NCI-H82 (cell line): ENCODE measurements at regions not wholly inside any gene's neighbourhood (a gene's known extent, or its start where the extent isn't known, plus 50 kb on each side); places are given as distances from the start of the nearest gene placed in this dataset.
A peak's percentile ranks its signal among the peaks of the same experiment; 100 is the strongest.

Experiments used
- DNase-seq: peaks from one replicate; lab custom pipeline; 2025; lab: John Stamatoyannopoulos, UW

DNA sequence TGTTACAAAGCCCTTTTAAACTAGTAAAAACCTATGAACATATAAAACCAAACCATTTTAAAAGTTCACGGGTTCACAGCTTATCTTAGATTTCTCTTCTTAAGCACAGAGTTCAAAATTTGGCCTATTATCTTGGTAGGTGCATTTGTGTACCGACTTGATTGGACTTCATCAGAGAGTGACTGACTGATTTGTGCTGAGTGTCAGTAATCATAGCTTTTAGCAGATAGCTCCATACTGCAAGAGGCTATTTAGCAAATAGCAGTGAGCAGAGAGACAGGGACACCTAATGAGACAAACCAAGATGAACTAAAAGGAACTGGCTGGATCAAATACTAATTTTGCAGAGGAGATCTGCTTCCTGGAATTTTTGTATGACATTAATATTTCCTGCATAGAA, 274.5 kb downstream of the PRR16 start:
- peak; percentile 17 for DNase-seq

DNA sequence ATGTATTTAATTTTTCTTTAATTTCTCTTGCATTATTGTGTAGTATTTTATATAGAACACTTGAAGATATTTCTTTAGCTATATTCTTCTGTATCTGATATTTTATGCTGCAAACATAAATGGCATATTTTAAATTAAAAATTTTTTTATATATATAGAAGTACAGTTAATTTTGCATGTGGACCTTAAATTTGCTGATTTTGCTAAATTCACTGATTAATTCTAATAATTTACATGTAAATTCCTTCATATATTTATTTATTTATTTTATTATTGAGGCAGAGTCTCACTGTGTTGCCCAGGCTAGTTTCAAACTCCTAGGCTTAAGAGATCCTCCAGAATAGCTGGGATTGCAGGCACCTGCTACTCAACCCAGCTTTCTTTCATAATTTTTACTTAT, 276.9 kb downstream of the PRR16 start:
- no peak for DNase-seq

GRCh38 chr5:120748474-120748873, 284.4 kb downstream of the PRR16 start:
- no peak for DNase-seq

DNA sequence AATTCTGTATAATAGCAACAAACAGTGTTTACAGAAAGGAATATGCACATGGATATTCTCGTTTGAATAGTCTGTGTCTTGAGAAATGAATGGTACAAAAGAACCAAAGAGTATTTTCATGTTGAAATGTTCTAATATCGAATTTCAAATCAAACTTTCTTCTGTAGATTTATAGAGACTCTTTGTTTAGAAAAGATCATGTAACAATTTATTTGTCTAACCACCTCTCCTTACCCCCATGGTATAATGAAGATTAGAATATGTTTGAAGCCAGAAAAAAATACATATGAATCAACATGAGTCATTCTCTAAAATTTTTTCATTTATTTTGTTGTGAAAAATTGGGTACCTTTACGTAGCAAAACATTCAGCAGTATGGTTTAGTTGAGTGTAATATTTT, 285.6 kb downstream of the PRR16 start:
- DNase-seq, result no peak

DNA sequence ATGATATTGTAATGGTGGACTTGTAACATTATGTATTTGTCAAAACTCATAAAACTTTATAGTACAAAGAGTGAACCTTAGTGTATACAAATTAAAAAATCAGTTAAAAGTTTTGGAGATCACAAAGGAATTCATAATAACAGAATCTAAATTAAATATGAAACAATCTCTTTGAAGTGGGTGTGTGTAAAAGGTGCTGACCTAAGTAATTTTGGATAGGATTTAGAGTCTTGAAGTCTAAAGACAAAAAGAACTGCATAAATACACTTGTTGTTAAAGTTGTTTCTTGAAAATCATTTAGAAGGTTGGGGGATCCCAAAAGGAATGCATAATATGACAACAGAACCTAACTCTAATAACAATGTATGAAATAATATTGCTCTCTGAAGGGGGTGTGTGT, 295.5 kb downstream of the PRR16 start:
- DNase-seq, result no peak

- no peak for DNase-seq
These were observed 297.9 kb downstream of the PRR16 start for GRCh38 chr5:120761986-120762385.

GRCh38 chr5:120765189-120765588, 301.1 kb downstream of the PRR16 start:
- DNase-seq, result no peak

- no peak for DNase-seq
These were observed 303.2 kb downstream of the PRR16 start for GRCh38 chr5:120767178-120767820.

DNA sequence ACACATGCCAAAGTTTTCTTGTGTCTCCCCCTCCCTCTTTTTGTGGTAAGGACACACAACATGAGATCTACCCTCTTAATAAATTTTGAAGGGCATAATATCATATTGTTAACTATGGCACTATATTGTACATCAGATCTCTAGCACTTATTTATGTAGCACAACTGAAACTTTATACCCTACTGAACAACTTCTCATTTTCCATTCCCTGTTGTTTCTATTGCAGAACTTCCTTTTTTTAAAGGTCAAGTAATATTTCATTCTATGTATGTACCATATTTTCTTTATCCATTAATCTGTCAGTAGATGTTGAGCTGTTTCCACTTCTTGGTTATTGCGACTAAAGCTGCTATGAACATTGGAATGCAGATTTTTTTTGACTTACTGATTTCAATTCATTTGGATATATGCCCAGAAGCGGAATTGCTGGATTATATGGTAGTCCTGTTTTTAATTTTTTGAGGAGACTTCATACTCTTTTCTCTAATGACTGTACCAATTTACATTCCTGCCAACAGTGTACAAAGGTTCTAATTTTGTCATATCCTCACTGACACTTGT, 305.3 kb downstream of the PRR16 start:
- DNase-seq, result no peak

DNA sequence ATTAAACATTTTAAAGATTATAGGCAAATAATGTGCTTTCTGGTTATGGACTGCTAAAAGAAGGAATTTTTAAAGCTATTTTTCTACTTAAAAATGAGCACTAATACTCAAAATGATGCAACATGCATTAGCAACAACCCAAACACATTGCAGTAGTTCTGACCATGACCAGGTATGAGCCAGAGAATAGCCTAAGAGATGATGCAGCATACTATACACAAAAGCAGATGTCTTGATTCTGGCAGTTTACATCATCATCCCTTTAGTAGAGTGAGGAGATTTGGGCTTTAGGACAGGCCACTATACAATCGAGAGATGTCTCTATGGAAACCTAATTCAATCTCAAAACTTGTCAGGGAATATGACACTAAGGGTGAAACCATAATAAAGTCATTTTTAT, 307.1 kb downstream of the PRR16 start:
- DNase-seq, result peak; percentile 69

DNA sequence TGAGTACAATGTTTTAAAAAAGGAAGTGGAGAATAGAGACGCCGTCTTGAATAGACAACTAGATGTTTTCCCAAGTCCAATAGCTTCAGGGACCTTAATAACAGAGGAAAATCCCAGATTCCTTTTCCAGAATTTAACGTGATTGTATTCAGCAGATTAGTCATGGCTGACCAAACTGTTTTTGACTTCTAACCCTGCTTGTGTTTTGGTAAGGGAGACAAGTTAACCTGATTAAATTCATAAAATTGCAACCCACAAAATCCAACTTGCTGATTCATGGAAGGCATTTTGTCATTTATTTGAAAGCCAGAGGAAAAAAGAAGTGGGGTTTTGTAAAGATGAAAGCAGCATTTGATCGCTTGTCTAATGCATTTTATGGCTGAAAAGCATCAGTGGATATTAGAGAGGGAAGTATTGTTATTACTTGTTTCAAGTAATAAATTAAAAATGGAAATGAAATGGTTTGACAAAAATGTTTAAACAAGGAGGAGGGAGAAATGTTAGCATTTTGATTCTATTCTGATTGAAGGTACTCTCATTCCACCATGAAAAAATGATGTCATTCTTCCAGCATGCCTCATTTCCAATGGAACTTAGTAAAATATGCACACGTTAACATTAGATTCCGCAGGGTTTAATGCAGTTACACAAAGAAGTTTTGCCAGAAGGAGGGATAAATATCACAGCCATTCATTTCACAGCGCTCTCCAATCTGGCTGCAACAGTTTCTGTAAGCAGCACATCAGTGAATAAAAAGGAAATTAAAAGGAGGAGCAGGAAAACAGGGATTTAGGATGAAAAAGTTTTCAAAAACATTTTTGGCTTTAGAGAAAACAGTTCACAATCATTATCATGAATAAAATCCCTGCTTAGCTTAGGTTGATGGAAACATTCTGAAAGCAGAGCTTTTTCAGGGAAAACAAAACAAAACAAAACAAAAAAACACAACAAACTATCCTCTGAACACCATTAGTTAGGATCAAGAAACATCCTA, 314.7 kb downstream of the PRR16 start:
- peak; percentile 18 for DNase-seq

- no peak for DNase-seq
These were observed 315.6 kb downstream of the PRR16 start for GRCh38 chr5:120779674-120780073.

GRCh38 chr5:120788481-120788880, 324.4 kb downstream of the PRR16 start:
- DNase-seq, result no peak

- no peak for DNase-seq
These were observed 325.8 kb downstream of the PRR16 start for GRCh38 chr5:120789918-120790317.

DNA sequence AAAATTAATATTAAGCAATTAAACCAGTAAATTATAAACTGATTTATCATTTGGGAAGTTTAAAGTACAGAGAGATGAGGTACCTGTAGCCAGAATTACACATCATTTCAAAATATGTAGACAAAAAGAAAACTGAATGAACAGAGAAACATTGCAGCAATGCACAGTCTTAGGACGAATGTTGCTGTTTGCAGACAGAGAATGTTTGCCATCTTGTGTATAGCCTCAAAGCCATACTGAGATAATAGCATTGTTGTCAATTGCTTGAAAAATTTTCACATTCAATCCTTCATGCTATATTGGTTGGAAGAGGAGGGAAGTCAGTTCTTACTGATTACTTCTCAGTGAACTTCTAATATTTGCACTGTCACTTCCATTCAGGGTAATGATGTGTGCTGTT, 326.2 kb downstream of the PRR16 start:
- no peak for DNase-seq

DNA sequence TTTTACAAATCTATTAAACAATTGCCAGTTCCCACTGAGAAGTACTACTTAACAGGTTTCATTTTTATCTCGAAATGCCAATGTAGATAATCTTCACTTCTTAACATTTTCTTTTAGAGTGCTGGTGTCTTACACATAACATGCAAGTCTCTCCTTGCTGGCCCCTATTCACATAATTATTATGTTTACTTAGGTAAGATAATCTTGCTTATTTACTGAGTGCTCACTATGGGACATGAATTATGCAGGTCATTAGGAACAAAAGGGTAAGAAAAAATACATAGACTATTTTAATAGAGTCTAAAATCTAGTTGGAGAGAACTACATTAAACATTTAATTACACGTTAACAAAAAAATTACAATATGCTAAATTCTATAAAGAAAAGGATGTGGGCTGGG, 328.4 kb downstream of the PRR16 start:
- DNase-seq, result no peak

- DNase-seq, result no peak
These were observed 330.0 kb downstream of the PRR16 start for GRCh38 chr5:120794121-120794520.

DNA sequence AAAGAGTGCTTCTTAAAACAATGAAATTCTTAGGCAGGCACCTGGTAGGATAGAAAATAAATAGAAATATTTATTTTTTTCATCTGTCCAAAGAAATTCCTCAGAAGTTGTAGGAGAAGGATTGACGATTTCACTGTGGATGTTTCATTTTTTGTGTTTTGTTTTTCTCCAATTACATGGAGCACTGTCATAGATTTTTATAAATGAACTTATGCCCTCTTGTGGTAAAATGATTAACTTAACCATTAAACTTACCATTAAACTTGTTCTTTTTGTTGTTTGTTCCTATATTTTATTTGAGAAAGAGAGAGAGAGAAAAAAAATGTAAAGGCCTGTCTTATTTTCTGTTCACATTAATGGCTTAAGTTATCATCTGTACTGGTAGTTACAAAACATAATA, 339.2 kb downstream of the PRR16 start:
- DNase-seq, result peak; percentile 21

GRCh38 chr5:120805131-120805530, 341.0 kb downstream of the PRR16 start:
- no peak for DNase-seq

- DNase-seq, result no peak
These were observed 342.1 kb downstream of the PRR16 start for GRCh38 chr5:120806202-120806601.

DNA sequence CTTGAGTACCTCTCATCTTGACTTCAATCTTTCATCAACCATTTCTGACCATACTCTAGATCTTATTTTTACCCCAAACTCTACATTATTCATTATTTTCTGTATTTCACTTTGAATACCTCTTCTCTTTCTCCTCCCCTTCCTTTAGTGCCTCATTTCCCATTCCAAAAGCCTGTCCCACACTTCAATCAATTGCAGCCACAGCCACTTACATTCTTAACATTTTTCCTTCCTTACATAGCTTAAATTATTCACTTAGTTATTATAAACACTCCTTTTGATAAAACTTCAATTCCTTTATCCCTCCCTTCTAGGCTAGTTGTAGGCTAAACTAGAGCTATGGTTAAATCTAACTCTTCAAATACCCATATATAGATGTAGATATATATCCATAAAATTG, 344.0 kb downstream of the PRR16 start:
- DNase-seq, result no peak

- peak; percentile 78 for DNase-seq
These were observed 344.5 kb downstream of the PRR16 start for GRCh38 chr5:120808606-120809005.

GRCh38 chr5:120813551-120813950, 349.5 kb downstream of the PRR16 start:
- DNase-seq, result no peak
